Lung (tissue), 11 donors: ENCODE measurements at regions not wholly inside any gene's neighbourhood (a gene's known extent, or its start where the extent isn't known, plus 50 kb on each side); places are given as distances from the start of the nearest gene placed in this dataset.

ENCODE experiments used
- ATAC-seq: fragments of 200-7000 bp; cut with Tn5 transposase; one replicate; pipeline ENCODE4 v1.9.1; 2020; ENCODE audit warnings: moderate number of reproducible peaks; ENCODE audit not compliant: insufficient read depth, low FRiP score
- DNase-seq, 3 donors: peaks; one replicate each; pipeline ENCODE4 v3.0.0-alpha.2; 2013 to 2017
- H3K27ac ChIP-seq, 2 donors: one replicate each; pipeline ENCODE4 v1.5.1; 2013; ENCODE audit warnings: mild to moderate bottlenecking in 2 of 2, moderate library complexity in 2 of 2, control low read depth in 1 of 2, inconsistent platforms in 1 of 2, low read depth in 1 of 2, low read length in 1 of 2
- H3K27me3 ChIP-seq, 3 donors: one replicate each; pipeline ENCODE4 v1.5.1; 2013; ENCODE audit warnings: low read length in 2 of 3; ENCODE audit not compliant: control insufficient read depth in 3 of 3, insufficient read depth in 3 of 3
- H3K36me3 ChIP-seq, 4 donors: one replicate each; pipeline ENCODE4 v1.5.1; 2013; ENCODE audit warnings: low read length in 4 of 4, mild to moderate bottlenecking in 1 of 4, moderate library complexity in 1 of 4; ENCODE audit not compliant: control insufficient read depth in 4 of 4, insufficient read depth in 4 of 4
- H3K4me1 ChIP-seq, 5 donors: one replicate each; pipeline ENCODE4 v1.5.1; 2013; ENCODE audit warnings: low read length in 5 of 5, mild to moderate bottlenecking in 2 of 5, moderate library complexity in 1 of 5; ENCODE audit not compliant: control insufficient read depth in 5 of 5, insufficient read depth in 5 of 5
- H3K4me3 ChIP-seq: one replicate; pipeline ENCODE4 v1.5.1; 2013; ENCODE audit warnings: mild to moderate bottlenecking, control low read depth, moderate library complexity
- H3K9ac ChIP-seq, 2 donors: one replicate each; pipeline ENCODE4 v1.5.1; 2013; ENCODE audit warnings: low read length in 2 of 2, control low read depth in 1 of 2; ENCODE audit not compliant: insufficient read depth in 1 of 2
- H3K9me3 ChIP-seq, 4 donors: one replicate each; pipeline ENCODE4 v1.5.1; 2013; ENCODE audit warnings: low read length in 3 of 4, mild to moderate bottlenecking in 1 of 4, moderate library complexity in 1 of 4; ENCODE audit not compliant: control insufficient read depth in 4 of 4, insufficient read depth in 3 of 4
- WGBS, 2 donors: extraction: QIAGEN DNeasy Blood & Tissue Kit; methylation state at CpG; one replicate each; pipeline ENCODE4 v1.1.7; 2013; 5-methylcytosine and 5-hydroxymethylcytosine counted together
- TF ChIP-seq, protein P1 (sequence below): IDR thresholded peaks from 2 replicates; pipeline ENCODE4 v1.5.1; 2012; ENCODE audit warnings: mild to moderate bottlenecking; ENCODE audit errors: control extremely low read depth, extremely low read depth
- donor health status: control.
- donor health status: control.
- donor health status: Bipolar disorder and iron deficiency.
- donor health status: healthy.
- donor health status: DM: yes; HTN: yes; CAD: no.

DNA sequence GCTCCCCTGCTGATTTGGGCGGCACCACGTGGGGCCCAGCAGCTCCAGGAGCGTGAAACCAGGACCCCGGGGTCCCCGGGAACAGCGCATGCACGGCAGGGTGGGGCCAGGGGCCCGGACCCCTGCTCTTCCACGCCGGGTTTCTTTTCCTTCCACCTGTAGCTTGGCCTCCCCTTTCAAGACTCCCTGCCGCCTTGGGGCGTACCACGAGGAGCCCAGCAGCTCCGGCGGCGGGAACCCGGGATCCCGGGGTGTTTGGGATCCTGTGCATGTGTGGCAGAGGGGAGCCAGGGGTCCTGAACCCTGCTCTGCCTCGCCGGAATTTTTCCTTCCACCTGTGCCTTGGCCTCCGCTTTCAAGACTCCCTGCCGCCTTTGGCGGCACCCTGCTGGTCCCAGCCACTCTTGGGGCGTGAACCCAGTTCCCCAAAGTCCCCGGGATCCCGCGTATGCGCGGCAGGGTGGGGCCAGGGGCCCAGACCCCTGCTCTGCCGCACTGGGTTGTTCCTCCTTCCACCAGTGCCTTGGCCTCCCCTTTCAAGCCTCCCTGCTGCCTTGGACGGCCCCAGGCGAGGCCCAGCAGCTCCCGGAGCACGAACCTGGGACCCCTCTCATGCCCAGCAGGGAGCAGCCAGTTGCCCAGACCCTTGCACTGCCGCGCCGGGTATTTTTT is 322.7 kb downstream of the ALG10 start:
- WGBS, 2 donors = 61 to 65% methylated on average over 37 of the region's 37 CpGs
- H3K27ac ChIP-seq = no peak overlapping the region

DNA sequence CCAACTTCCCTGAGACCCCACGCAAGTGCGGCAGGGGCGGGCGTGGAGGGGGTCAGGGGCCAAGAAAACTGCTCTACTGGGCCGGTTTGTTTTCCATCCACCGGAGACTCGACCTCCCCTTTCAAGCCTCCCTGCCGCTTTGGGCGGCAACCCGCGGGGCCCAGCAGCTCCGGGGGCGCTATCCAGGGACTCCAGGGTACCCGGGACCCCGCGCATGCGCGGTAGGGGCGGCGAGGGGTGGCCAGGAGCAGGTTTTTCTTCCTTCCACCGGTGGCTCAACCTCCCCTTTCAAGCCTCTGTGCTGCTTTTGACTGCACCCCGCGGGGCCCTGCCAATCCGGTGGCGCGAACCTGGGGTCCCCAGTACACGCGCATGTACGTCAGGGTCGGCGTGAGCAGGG is 323.5 kb downstream of the ALG10 start:
- no peaks in the 10 kb centered on the region for H3K4me1 ChIP-seq
- H3K4me3 ChIP-seq = no peak overlapping the region
- no peaks in the 10 kb centered on the region for H3K36me3 ChIP-seq
- H3K9me3 ChIP-seq = peaks cover 0 to 61% (median 0%) of the 10 kb centered on the region in 4 donors
- 38 to 48% methylated on average over 31 of the region's 31 CpGs for WGBS, 2 donors
- TF ChIP-seq, protein P1, sequence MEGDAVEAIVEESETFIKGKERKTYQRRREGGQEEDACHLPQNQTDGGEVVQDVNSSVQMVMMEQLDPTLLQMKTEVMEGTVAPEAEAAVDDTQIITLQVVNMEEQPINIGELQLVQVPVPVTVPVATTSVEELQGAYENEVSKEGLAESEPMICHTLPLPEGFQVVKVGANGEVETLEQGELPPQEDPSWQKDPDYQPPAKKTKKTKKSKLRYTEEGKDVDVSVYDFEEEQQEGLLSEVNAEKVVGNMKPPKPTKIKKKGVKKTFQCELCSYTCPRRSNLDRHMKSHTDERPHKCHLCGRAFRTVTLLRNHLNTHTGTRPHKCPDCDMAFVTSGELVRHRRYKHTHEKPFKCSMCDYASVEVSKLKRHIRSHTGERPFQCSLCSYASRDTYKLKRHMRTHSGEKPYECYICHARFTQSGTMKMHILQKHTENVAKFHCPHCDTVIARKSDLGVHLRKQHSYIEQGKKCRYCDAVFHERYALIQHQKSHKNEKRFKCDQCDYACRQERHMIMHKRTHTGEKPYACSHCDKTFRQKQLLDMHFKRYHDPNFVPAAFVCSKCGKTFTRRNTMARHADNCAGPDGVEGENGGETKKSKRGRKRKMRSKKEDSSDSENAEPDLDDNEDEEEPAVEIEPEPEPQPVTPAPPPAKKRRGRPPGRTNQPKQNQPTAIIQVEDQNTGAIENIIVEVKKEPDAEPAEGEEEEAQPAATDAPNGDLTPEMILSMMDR = no peak
- no peak for ATAC-seq
- no peak overlapping the region for H3K27ac ChIP-seq
- DNase-seq = no peak
- H3K9ac ChIP-seq = no peak overlapping the region
- H3K27me3 ChIP-seq = no peaks in the 10 kb centered on the region

More for the DNA sequence above, 322.7 kb downstream of the ALG10 start:
- Histone ChIP-seq H3K4me3 (no peak overlapping the region), H3K9ac (no peak overlapping the region), H3K4me1 (no peaks in the 10 kb centered on the region), H3K9me3 (peaks cover 0 to 63% (median 0%) of the 10 kb centered on the region in 4 donors), H3K27me3 (no peaks in the 10 kb centered on the region), H3K36me3 (no peaks in the 10 kb centered on the region)
- DNase-seq = no peak
- no peak for ATAC-seq
- TF ChIP-seq, protein P1 = no peak

DNA sequence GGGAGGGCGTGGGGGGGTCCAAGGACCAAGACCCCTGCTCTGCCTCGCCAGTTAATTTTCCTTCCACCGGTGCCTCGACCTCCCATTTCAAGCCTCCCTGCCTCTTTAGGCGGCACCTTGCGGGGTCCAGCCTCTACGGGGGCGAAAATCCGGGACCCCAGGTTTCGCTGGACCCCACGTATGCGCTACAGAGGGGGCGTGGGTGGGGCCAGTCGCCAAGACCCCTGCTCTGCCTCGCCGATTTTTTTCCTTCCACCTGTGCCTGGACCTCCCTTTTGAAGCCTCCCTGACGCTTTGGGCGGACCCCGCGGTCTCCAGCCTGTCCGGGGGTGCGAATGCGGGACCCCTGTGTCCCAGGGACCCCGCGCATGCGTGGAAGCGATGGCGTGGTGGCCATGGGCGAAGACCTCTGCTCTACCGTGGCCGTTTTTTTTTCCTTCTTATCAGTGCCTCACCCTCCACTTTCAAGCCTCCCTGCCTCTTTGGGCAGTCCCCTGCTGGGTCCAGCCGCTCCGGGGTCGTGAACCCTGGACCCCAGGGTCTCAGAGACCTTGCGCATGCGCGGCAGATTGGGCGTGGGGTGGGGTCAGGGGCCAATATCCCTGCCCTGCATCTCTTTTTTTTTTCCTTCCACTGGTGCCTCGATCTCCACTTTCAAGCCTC is 324.2 kb downstream of the ALG10 start:
- Histone ChIP-seq H3K9me3 (peaks cover 0 to 62% (median 0%) of the 10 kb centered on the region in 4 donors), H3K4me1 (no peaks in the 10 kb centered on the region), H3K4me3 (no peak overlapping the region), H3K36me3 (no peaks in the 10 kb centered on the region), H3K27me3 (no peaks in the 10 kb centered on the region), H3K27ac (no peak overlapping the region), H3K9ac (no peak overlapping the region)
- TF ChIP-seq, protein P1 = no peak
- ATAC-seq (no peak), DNase-seq (no peak)
- 58 to 59% methylated on average over 39 of the region's 39 CpGs for WGBS, 2 donors
